Smooth muscle cell (in vitro differentiated cells): ENCODE measurements at regions not wholly inside any gene's neighbourhood (a gene's known extent, or its start where the extent isn't known, plus 50 kb on each side); places are given as distances from the start of the nearest gene placed in this dataset.

ENCODE experiments used
- DNase-seq: peaks from one replicate; lab custom pipeline; 2025; ENCODE audit not compliant: unreplicated experiment; lab: John Stamatoyannopoulos, UW
- H2AFZ ChIP-seq: fragments of 200-600 bp; sonication (generic); 2 replicates; pipeline ENCODE4 v1.6.0; 2016; ENCODE audit warnings: antibody characterized with exemption, low read depth, mild to moderate bottlenecking
- H3F3A ChIP-seq: fragments of 200-600 bp; sonication (generic); 2 replicates; pipeline ENCODE4 v1.6.0; 2017; ENCODE audit warnings: antibody characterized with exemption, low read depth
- H3K27ac ChIP-seq: fragments of 200-600 bp; sonication (generic); 2 replicates; pipeline ENCODE4 v1.5.1; 2016; ENCODE audit warnings: low read depth, mild to moderate bottlenecking
- H3K27me3 ChIP-seq: fragments of 200-600 bp; sonication (generic); 2 replicates; pipeline ENCODE4 v1.6.1; 2016; ENCODE audit warnings: low read depth, mild to moderate bottlenecking
- H3K36me3 ChIP-seq: fragments of 200-600 bp; sonication (generic); 2 replicates; pipeline ENCODE4 v1.5.1; 2016; ENCODE audit warnings: low read depth
- H3K4me1 ChIP-seq: fragments of 200-600 bp; sonication (generic); 2 replicates; pipeline ENCODE4 v1.5.1; 2016; ENCODE audit warnings: low read depth
- H3K4me2 ChIP-seq: fragments of 200-600 bp; sonication (generic); 2 replicates; pipeline ENCODE4 v1.6.0; 2016; ENCODE audit warnings: mild to moderate bottlenecking
- H3K4me3 ChIP-seq: fragments of 200-600 bp; sonication (generic); 2 replicates; pipeline ENCODE4 v1.5.1; 2016; ENCODE audit warnings: mild to moderate bottlenecking
- H3K79me2 ChIP-seq: fragments of 200-600 bp; sonication (generic); 2 replicates; pipeline ENCODE4 v1.6.0; 2016; ENCODE audit warnings: low read depth, mild to moderate bottlenecking
- H3K9ac ChIP-seq: fragments of 200-600 bp; sonication (generic); 2 replicates; pipeline ENCODE4 v1.6.0; 2016; ENCODE audit warnings: low read depth
- H3K9me3 ChIP-seq: fragments of 200-600 bp; sonication (generic); replicated peaks from 2 replicates; pipeline ENCODE4 v1.5.1; 2016; ENCODE audit warnings: low read depth
- H4K20me1 ChIP-seq: fragments of 200-600 bp; sonication (generic); 2 replicates; pipeline ENCODE4 v1.6.0; 2016; ENCODE audit warnings: low read depth
- CTCF ChIP-seq: fragments of 200-600 bp; sonication (generic); IDR thresholded peaks from 2 replicates; pipeline ENCODE4 v1.5.1; 2017; ENCODE audit warnings: borderline replicate concordance, mild to moderate bottlenecking, antibody characterized with exemption; ENCODE audit not compliant: insufficient read depth, poor library complexity, severe bottlenecking
- WGBS: methylation state at CpG from one replicate; pipeline ENCODE4 v1.1.7; 2016; ENCODE audit warnings: low lambda C conversion rate; 5-methylcytosine and 5-hydroxymethylcytosine counted together

GRCh38 chr6:100267721-100268123 is 197.0 kb downstream of the SIM1 start:
- H3K4me2 ChIP-seq = no peak overlapping the region
- H3K27ac ChIP-seq = no peak overlapping the region
- TF ChIP-seq CTCF = no peak
- no peaks in the 10 kb centered on the region for H3K27me3 ChIP-seq
- no peak overlapping the region for H3K4me3 ChIP-seq
- H3K9me3 ChIP-seq = no peaks in the 10 kb centered on the region
- DNase-seq = no peak
- H3F3A ChIP-seq = no peaks in the 10 kb centered on the region
- no peak overlapping the region for H2AFZ ChIP-seq
- H3K9ac ChIP-seq = no peak overlapping the region
- 71% methylated on average over 1 of the region's 1 CpG for WGBS
- H4K20me1 ChIP-seq = no peaks in the 10 kb centered on the region
- no peaks in the 10 kb centered on the region for H3K4me1 ChIP-seq
- no peaks in the 10 kb centered on the region for H3K36me3 ChIP-seq
- no peaks in the 10 kb centered on the region for H3K79me2 ChIP-seq

- no peaks in the 10 kb centered on the region for H3K79me2 ChIP-seq
- no peaks in the 10 kb centered on the region for H3K9me3 ChIP-seq
- no peaks in the 10 kb centered on the region for H3K4me1 ChIP-seq
- no peak for DNase-seq
- no peak overlapping the region for H3K4me3 ChIP-seq
- WGBS = 92% methylated on average over 10 of the region's 10 CpGs
- H2AFZ ChIP-seq = no peak overlapping the region
- TF ChIP-seq CTCF = no peak
- no peak overlapping the region for H3K27ac ChIP-seq
- H3K9ac ChIP-seq = no peak overlapping the region
- no peaks in the 10 kb centered on the region for H3F3A ChIP-seq
- H4K20me1 ChIP-seq = no peaks in the 10 kb centered on the region
- H3K4me2 ChIP-seq = no peak overlapping the region
- no peaks in the 10 kb centered on the region for H3K36me3 ChIP-seq
- no peaks in the 10 kb centered on the region for H3K27me3 ChIP-seq
Measured at GRCh38 chr6:100266494-100267401, 198.0 kb downstream of the SIM1 start.

GRCh38 chr6:100262086-100262485 is 202.6 kb downstream of the SIM1 start:
- Histone ChIP-seq H3F3A (no peaks in the 10 kb centered on the region), H3K4me3 (no peak overlapping the region), H3K9me3 (no peaks in the 10 kb centered on the region), H3K27ac (no peak overlapping the region), H2AFZ (no peak overlapping the region), H3K27me3 (no peaks in the 10 kb centered on the region), H3K36me3 (no peaks in the 10 kb centered on the region), H3K4me1 (peaks cover 12% of the 10 kb centered on the region), H3K4me2 (no peak overlapping the region), H4K20me1 (no peaks in the 10 kb centered on the region), H3K79me2 (no peaks in the 10 kb centered on the region), H3K9ac (no peak overlapping the region)
- no peak for TF ChIP-seq CTCF
- 90% methylated on average over 4 of the region's 4 CpGs for WGBS
- DNase-seq = no peak

- Histone ChIP-seq H4K20me1 (no peaks in the 10 kb centered on the region), H2AFZ (no peak overlapping the region)
Measured at GRCh38 chr6:100261486-100261885, 203.2 kb downstream of the SIM1 start.

More at GRCh38 chr6:100261486-100261885, 203.2 kb downstream of the SIM1 start:
- 99% methylated on average over 2 of the region's 2 CpGs for WGBS
- no peak for TF ChIP-seq CTCF
- no peaks in the 10 kb centered on the region for H3K27me3 ChIP-seq
- no peaks in the 10 kb centered on the region for H3K79me2 ChIP-seq
- H3K9me3 ChIP-seq = no peaks in the 10 kb centered on the region
- no peaks in the 10 kb centered on the region for H3K36me3 ChIP-seq
- H3F3A ChIP-seq = no peaks in the 10 kb centered on the region
- H3K4me2 ChIP-seq = no peak overlapping the region
- H3K4me1 ChIP-seq = peaks cover 13% of the 10 kb centered on the region
- no peak overlapping the region for H3K4me3 ChIP-seq
- no peak overlapping the region for H3K9ac ChIP-seq
- DNase-seq = no peak
- no peak overlapping the region for H3K27ac ChIP-seq
